Fibroblast of pulmonary artery (primary cell): ENCODE measurements at regions not wholly inside any gene's neighbourhood (a gene's known extent, or its start where the extent isn't known, plus 50 kb on each side); places are given as distances from the start of the nearest gene placed in this dataset.

ENCODE experiments used
- DNase-seq: peaks from one replicate; pipeline ENCODE4 v3.0.0-alpha.2; 2010; ENCODE audit warnings: low read depth
- H3K4me3 ChIP-seq: replicated peaks from 2 replicates; pipeline ENCODE4 v1.5.1; 2011; ENCODE audit warnings: low read depth, mild to moderate bottlenecking, control low read depth, low read length, moderate library complexity
- CTCF ChIP-seq: IDR thresholded peaks from 2 replicates; pipeline ENCODE4 v1.5.1; 2011; ENCODE audit warnings: mild to moderate bottlenecking, control low read depth, low read length, inconsistent platforms; ENCODE audit errors: missing control alignments

- no peak overlapping the region for H3K4me3 ChIP-seq
- DNase-seq = no peak
- no peak for TF ChIP-seq CTCF
Measured at GRCh38 chr14:106877517-106877916, 1351.1 kb downstream of the TMEM121 start.

DNA sequence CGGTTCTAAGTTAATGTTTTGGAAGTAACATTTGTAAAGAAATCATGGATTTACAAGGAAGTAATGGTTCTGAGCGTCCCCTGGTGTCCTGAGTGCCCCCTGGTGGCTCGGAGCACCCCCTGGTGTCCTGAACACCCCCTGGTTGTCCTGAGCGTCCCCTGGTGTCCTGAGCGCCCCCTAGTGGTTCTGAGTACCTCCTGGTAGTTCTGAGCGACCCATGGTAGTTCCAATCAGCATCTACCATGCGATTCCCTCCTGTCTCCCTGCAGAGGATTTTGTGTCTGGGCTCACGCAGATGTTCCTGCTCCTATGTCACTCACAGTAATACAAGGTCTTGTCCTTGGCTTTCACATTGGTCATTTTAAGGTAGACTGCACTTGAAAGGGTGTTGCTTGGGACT is 1352.9 kb downstream of the TMEM121 start:
- peak; percentile 8 for TF ChIP-seq CTCF
- no peak overlapping the region for H3K4me3 ChIP-seq
- DNase-seq = no peak

- no peak overlapping the region for H3K4me3 ChIP-seq
- peak; percentile 20 for TF ChIP-seq CTCF
- DNase-seq = peak; percentile 0
Measured at GRCh38 chr14:106883218-106883692, 1356.9 kb downstream of the TMEM121 start.
